GM19397 (cell line): ENCODE measurements at regions not wholly inside any gene's neighbourhood (a gene's known extent, or its start where the extent isn't known, plus 50 kb on each side); places are given as distances from the start of the nearest gene placed in this dataset.
"Not testable (repeated sequence)": the region's sequence is repeated elsewhere in the genome, so short reads cannot be mapped to it uniquely, and the experiment has no call there.

Source experiments
- ATAC-seq: cut with Tn5 transposase; IDR thresholded peaks from one replicate; pipeline ENCODE4 v1.9.1; 2021; ENCODE audit warnings: mild to moderate bottlenecking, moderate library complexity; ENCODE audit not compliant: unreplicated experiment

- ATAC-seq, result no peak
These were observed 181.7 kb upstream of the NPY2R start for GRCh38 chr4:155026715-155027114.

DNA sequence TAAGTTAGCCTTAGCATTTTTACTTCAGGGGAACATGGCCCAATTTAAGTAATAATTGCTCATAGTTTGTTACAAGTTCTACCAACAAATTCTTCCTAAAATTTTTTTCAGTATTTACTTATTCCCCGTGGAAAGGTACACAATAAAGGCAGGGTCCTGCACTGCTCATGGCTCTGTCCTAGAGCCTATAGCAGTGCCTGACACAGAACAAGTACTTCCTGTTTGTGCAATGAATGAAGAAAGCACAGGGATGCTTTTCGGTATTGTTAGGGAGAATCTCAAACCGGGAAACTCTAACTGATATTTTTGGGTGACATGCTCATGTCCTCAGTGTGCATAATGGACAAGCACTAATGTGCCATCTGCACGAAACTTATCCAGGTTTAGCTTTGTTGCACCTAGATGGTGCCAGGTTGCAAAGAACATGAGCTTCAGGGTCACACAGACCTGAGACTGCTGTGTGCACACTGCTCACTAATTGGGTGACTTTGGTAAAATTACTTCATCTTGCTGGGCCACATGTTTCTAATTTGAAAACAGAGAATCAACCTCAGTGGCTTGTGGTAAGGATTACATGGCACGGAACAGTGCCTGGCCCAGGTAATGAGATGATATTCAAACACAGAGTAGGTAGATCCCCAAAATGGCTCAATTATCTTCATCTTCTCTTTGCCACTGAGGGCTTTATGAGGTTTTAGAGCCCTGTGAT lies 175.8 kb upstream of the NPY2R start:
- ATAC-seq, result no peak

DNA sequence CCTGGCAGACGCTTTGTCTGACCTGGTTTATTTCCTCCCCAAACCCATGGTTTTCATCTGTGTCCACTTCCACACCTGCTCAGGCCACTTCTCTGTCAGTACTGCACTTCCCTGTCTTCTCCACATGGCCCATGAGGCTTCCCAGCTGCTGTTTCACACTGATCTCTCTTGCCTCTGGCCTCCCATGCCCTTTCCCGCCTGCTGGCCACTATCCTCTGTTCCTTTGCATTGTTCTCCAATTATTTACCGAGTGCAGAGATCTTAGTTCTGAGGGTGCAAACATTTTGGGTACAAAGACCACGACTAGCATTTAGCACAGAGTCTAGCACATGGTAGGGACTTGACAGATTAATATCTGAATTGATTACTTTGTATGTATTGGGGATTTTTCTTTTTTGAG lies 174.8 kb upstream of the NPY2R start:
- ATAC-seq, result no peak

GRCh38 chr4:155037031-155037430 lies 171.4 kb upstream of the NPY2R start:
- ATAC-seq, result no peak

DNA sequence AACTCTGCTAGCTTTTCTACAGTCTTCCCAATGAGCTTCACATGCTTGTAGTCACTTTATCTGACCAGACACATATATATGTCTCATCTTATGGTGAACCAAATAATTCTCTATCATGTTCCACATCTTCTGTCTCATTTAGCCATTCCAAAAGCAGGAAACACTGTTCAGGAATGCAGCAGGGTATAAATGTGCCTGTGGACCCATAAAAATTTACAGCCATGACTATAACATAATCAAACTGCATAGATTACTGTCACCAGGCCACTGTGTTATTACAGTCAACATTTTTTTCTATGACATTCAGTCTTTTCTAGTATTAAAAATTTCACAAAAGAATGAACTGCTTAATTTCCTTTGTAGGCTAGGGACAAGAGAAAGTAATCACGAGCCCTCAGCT lies 170.0 kb upstream of the NPY2R start:
- no peak for ATAC-seq

DNA sequence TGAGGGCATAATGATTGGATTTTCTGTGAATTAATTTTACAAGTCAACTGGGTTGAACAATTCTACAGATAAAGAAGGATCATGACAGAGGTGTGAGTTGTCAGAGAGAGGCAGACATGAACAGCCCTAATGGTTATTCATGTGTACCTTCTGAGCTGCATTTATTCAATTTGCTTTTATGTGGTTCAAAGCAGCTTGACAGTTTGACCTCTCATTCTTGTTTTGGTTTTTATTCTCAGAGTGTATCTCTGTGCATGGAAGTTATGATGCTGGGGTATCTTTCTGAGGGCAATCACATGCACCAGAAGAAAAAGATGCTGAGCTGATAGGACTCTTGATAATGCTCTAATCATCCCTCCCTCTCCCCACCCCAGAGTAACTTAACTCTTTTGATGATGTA lies 169.3 kb upstream of the NPY2R start:
- ATAC-seq, result no peak

GRCh38 chr4:155040031-155040430 lies 168.4 kb upstream of the NPY2R start:
- no peak for ATAC-seq

DNA sequence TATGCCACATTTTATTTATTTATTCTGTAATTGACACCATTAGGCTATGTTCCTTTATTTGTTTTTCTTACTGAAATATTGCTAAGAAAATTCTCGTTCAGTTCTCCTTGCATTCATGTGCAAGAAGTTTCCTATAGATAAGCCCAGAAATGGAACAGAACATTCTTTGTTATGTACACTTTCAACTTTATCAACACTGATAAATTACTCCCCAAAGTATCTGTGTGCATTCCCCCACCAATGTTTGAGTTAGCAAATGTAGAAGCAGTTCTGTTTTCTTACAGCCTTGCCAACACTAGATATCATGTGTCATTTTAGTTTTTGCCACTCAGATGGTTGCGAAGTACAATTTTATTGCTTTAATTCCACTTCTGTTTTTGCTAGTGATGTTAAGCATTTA lies 166.4 kb upstream of the NPY2R start:
- ATAC-seq, result no peak

- not testable (repeated sequence) for ATAC-seq
These were observed 164.2 kb upstream of the NPY2R start for GRCh38 chr4:155044251-155044650.

- no peak for ATAC-seq
These were observed 160.7 kb upstream of the NPY2R start for GRCh38 chr4:155047755-155048154.

DNA sequence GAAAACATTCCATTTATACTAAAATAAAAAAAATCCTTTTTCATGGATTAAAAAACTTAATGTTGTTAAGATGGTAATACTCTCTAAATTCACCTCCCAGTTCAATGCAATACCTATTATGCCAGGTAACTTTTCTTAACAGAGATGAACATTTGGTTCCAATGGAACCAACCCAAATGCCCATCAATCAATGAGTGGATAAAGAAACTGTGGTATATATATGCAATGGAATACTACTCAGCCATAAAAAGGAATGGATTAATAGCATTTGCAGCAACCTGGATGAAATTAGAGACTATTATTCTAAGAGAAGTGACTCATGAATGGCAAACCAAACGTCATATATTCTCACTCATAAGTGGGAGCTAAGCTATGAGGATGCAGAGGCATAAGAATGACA lies 154.4 kb upstream of the NPY2R start:
- not testable (repeated sequence) for ATAC-seq

DNA sequence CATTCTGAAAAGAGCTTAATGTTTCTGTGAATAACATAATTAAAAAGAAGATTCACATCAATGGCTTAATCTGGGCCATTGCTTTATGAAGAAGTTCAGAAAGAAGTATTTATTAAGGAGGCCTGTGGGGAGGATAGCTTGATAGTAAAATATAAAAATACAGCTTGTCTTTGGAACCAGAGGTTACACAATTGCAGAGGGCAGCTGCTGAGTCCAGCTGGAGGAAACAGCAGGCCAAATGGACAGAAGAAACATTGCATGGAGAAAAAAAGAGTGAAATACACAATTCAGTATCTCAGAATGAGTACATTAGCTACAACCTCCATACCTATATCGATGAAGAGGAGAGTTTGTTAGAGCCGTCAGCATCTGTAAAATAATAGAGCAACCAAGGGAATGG lies 148.0 kb upstream of the NPY2R start:
- ATAC-seq, result no peak

DNA sequence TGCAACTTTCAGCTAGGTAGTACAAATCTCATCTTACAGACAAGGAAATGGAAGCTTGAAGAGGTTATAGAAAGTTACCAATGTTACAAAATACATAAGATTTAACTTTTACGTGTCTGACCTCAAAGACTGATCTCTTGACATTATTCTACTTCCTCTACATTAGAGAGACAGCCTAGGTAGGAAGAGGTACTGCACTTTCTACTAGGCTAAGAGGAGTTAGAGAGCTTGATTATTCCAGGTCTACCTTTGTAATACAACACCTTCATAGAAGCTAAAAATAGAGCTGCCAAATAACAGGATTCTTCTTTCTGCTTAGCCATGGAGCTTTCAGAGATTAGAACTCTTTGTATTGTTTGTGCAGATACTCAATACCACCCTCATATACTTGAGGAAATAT lies 147.6 kb upstream of the NPY2R start:
- ATAC-seq, result no peak

- no peak for ATAC-seq
These were observed 145.5 kb upstream of the NPY2R start for GRCh38 chr4:155062948-155063347.

DNA sequence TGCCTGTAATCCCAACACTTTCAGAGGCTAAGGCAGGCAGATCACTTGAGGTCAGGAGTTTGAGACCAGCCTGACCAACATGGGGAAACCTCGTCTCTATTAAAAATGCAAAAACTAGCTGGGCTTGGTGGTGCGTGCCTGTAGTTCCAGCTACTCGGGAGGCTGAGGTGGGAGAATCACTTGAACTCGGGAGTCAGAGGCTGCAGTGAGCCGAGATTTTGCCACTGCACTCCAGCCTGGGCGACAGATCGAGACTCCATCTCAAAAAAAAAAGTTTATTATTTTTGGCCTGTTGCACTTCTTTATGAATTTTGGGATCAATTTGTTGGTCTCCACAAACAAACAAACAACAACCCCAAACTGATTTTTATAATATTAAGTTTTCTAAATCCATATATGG lies 143.5 kb upstream of the NPY2R start:
- ATAC-seq, result not testable (repeated sequence)

DNA sequence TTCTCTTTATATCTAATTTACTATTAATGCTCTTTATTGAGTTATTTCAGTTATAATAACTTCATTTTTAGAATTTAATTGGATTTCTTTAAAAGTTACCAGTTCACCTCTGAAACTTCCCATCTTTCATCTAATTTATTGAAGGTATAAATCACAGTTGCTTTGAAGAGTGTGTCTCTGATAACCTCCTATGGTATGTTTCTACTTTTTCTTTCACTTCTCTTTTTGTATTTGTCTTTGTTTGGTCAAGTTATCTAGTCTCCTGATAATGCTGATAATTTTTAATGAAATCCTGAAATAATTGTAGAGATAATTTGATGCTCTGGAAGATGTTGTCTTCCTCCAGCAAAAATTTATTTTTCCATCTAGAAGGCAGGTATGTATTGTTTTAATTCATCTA lies 141.6 kb upstream of the NPY2R start:
- no peak for ATAC-seq

DNA sequence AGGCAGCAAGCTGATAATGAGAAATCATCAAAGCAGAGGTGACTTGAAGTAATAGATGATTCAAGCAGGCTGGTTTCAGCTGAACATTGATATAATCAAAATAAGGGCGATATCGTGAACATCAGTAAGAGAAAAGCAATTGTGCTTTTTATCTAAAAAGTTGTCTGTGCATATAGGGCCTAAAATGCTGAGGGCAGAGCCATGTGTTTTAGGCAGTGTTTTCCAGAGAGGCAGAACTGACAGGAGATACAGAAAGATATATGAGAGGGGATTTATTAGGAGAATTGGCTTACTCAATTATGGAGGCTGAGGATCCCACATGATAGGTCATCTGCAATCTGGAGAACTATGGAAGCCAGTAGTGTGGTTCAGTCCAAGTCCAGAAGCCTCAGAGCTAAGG lies 136.5 kb upstream of the NPY2R start:
- ATAC-seq, result no peak

GRCh38 chr4:155072417-155072816 lies 136.0 kb upstream of the NPY2R start:
- no peak for ATAC-seq

DNA sequence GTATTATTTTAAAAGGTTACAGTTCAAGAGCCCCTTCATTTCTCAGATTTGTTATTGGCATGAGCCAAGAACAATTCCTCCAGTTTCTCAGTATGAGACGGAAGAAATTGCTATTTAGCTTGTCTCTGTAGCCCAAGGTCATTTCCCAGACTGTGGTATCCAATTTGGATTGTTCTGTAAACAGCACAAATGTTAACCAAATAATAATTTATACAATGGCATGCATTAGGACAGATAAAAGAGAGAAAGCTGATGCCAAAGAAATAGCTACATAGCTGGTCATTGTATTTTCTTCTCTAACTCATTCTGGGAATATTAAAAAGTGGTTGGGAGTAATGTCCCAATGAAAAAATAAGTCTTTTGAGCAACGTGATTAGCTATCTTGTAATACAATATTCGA lies 134.6 kb upstream of the NPY2R start:
- ATAC-seq, result no peak

DNA sequence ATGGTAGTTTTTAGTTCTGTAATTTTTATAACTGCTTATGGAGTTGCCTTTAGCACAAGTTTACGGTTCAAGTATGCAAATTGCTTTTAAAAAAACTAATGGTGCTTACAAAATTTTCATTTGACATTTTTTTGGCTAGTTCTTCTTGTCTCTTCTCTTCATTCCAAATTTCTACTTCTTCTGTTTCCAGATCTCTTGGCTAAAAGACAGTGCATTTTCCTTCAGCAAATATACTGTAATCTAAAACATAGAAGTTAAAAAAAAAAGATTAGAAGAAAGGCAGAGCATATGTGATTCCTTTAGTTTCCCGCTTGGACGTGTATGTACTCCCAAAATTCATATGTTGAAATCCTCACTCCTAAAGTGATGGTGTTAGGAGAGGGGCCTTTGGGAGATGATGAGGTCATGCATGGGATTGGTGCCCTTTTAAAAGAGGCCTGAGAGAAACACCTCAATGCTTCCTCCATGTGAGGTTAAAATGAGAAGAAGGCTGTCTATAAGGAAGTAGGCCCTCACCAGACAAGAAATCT lies 132.1 kb upstream of the NPY2R start:
- ATAC-seq, result no peak

DNA sequence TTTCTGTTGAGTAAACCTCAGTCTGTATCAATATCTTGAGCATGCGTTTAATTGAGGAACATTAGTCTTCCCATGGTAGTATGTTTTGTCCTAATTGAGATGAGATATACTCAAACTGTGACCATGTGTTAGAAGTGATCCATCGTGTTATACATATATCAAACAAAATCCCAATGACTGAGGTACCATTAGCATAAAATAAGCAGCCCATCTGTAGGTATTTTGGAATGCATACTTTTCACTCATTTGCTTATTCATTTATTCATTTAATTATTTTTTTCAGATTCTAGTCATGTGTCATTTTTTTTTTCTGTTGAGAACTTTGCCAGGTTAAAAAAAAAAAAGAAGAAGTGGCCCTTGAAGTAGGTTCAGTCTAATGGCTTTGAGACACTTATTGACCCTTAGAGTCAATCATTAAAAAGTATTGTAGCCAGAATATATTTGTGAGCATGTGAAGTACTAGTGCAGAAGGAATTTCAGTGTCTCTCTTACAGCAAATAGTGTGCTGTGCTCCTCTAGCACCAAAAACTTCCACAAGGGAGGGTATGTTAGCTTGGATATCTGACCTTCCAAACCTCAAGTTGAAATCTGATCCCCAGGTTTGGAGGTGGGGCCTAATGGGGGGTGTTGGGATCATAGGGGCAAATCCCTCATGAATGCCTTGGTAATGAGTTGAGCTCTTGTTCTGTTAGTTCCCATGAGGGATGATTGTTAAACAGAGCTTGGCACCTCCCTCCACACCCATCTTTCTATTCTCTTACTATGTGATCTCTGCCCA lies 130.8 kb upstream of the NPY2R start:
- no peak for ATAC-seq

GRCh38 chr4:155079871-155080270 lies 128.6 kb upstream of the NPY2R start:
- ATAC-seq, result no peak
